ENCODE measurements at regions not wholly inside any gene's neighbourhood (a gene's known extent, or its start where the extent isn't known, plus 50 kb on each side); places are given as distances from the start of the nearest gene placed in this dataset.
A peak's percentile ranks its signal among the peaks of the same experiment; 100 is the strongest.

GRCh38 chr4:74878323-74878722 is 54.6 kb upstream of the PARM1 start:
- peaks cover 15% of the 10 kb centered on the region for H3K9me2 ChIP-seq (ENCODE audit: insufficient read depth)

GRCh38 chr4:74875451-74875850 is 57.5 kb upstream of the PARM1 start:
- Histone ChIP-seq H3K36me3 (ENCODE audit: insufficient read depth) (no peaks in the 10 kb centered on the region), H3K4me3 (no peak overlapping the region), H2AFZ (no peak overlapping the region), H3K27ac (ENCODE audit: low read depth) (no peak overlapping the region), H3K4me2 (no peak overlapping the region), H4K20me1 (replicated peaks; ENCODE audit: insufficient read depth) (no peaks in the 10 kb centered on the region), H3K27me3 (ENCODE audit: insufficient read depth) (no peaks in the 10 kb centered on the region), H3K79me2 (replicated peaks; ENCODE audit: insufficient read depth) (no peaks in the 10 kb centered on the region), H3K9me2 (ENCODE audit: insufficient read depth) (0 out of 2 replicates have a peak, but pooled peaks cover under 1% of the 10 kb centered on the region), H3K4me1 (ENCODE audit: insufficient read depth) (no peaks in the 10 kb centered on the region; the same call in 1 of the 2 replicates), H3F3A (replicated peaks; ENCODE audit: low read depth) (no peaks in the 10 kb centered on the region)
- Mint-ChIP-seq H3K27me3 (ENCODE audit: insufficient read depth, low read depth, poor library complexity) (no peaks in the 10 kb centered on the region), H3K4me3 (no peak overlapping the region), H3K27ac (no peak overlapping the region), H3K4me1 (peaks cover 6% of the 10 kb centered on the region; the same call in 2 of the 3 replicates), H3K9me3 (no peaks in the 10 kb centered on the region), H3K36me3 (ENCODE audit: low read depth) (no peaks in the 10 kb centered on the region)
- ATAC-seq (no peak), DNase-seq (ENCODE audit: low spot score) (no peak)
- TF ChIP-seq ZNF331 (CRISPR knock-in tag; IDR thresholded peaks at IDR 0.05; ENCODE audit: low read depth) (no peak), STAT1 (IDR thresholded peaks at IDR 0.05; ENCODE audit: unreplicated experiment) (no peak), REST (IDR thresholded peaks at IDR 0.05; ENCODE audit: unreplicated experiment) (no peak), NANOG (IDR thresholded peaks at IDR 0.05; ENCODE audit: borderline replicate concordance) (no peak), JUNB (IDR thresholded peaks at IDR 0.05; ENCODE audit: unreplicated experiment) (no peak), POLR2AphosphoS5 (IDR thresholded peaks at IDR 0.05; ENCODE audit: low read depth) (no peak), ETS1 (IDR thresholded peaks at IDR 0.05) (no peak), EZH2 (IDR thresholded peaks at IDR 0.05; ENCODE audit: low read depth, unreplicated experiment) (no peak), ZNF114 (CRISPR knock-in tag; IDR thresholded peaks at IDR 0.05) (no peak)

More at GRCh38 chr4:74878323-74878722, 54.6 kb upstream of the PARM1 start:
- ATAC-seq (no peak), DNase-seq (ENCODE audit: low spot score) (no peak)
- TF ChIP-seq REST (IDR thresholded peaks at IDR 0.05; ENCODE audit: unreplicated experiment), result peak; percentile 40
- TF ChIP-seq JUNB (IDR thresholded peaks at IDR 0.05; ENCODE audit: unreplicated experiment), result no peak
- Mint-ChIP-seq H3K9me3 (no peaks in the 10 kb centered on the region), H3K27me3 (ENCODE audit: insufficient read depth, low read depth, poor library complexity) (no peaks in the 10 kb centered on the region), H3K4me3 (no peak overlapping the region), H3K36me3 (ENCODE audit: low read depth) (no peaks in the 10 kb centered on the region; the same call in 2 of the 3 replicates), H3K27ac (no peak overlapping the region), H3K4me1 (peaks cover 6% of the 10 kb centered on the region)
- Histone ChIP-seq H3F3A (replicated peaks; ENCODE audit: low read depth) (no peaks in the 10 kb centered on the region), H3K27ac (ENCODE audit: low read depth) (no peak overlapping the region), H3K4me3 (no peak overlapping the region), H3K27me3 (ENCODE audit: insufficient read depth) (no peaks in the 10 kb centered on the region), H2AFZ (no peak overlapping the region), H3K4me1 (ENCODE audit: insufficient read depth) (no peaks in the 10 kb centered on the region; the same call in 1 of the 2 replicates), H3K36me3 (ENCODE audit: insufficient read depth) (no peaks in the 10 kb centered on the region), H3K79me2 (replicated peaks; ENCODE audit: insufficient read depth) (no peaks in the 10 kb centered on the region), H3K4me2 (no peak overlapping the region), H4K20me1 (replicated peaks; ENCODE audit: insufficient read depth) (no peaks in the 10 kb centered on the region)

Data from GM23338 (cell line).